ENCODE measurements at regions not wholly inside any gene's neighbourhood (a gene's known extent, or its start where the extent isn't known, plus 50 kb on each side); places are given as distances from the start of the nearest gene placed in this dataset.

- H3K9me3 ChIP-seq = no peaks in the 10 kb centered on the region
- TF ChIP-seq CTCF (IDR thresholded peaks at IDR 0.05) = no peak
- no peaks in the 10 kb centered on the region for H3K36me3 ChIP-seq
- no peak overlapping the region for H3K27ac ChIP-seq
- intact Hi-C loops (cut with DNase I) = no loop called here
- peaks cover 16% of the 10 kb centered on the region for H3K27me3 ChIP-seq
- no peak overlapping the region for H3K4me3 ChIP-seq
- DNase-seq (ENCODE audit: low spot score in 2 of 2) = no peak
- H3K4me1 ChIP-seq = no peaks in the 10 kb centered on the region
These were observed 108.9 kb upstream of the NKX1-1 start for GRCh38 chr4:1515156-1515555.

- Histone ChIP-seq H3K4me1 (no peaks in the 10 kb centered on the region), H3K4me3 (no peak overlapping the region), H3K27ac (no peak overlapping the region), H3K27me3 (peaks cover 13% of the 10 kb centered on the region), H3K9me3 (no peaks in the 10 kb centered on the region), H3K36me3 (no peaks in the 10 kb centered on the region)
- no peak for TF ChIP-seq CTCF (IDR thresholded peaks at IDR 0.05)
- DNase-seq (ENCODE audit: low spot score in 2 of 2) = no peak
- intact Hi-C loops (cut with DNase I) = no loop called here
These were observed 108.4 kb upstream of the NKX1-1 start for GRCh38 chr4:1514612-1515011.

GRCh38 chr4:1513936-1514483 lies 107.8 kb upstream of the NKX1-1 start:
- no peak for TF ChIP-seq CTCF (IDR thresholded peaks at IDR 0.05)
- Histone ChIP-seq H3K4me1 (no peaks in the 10 kb centered on the region), H3K27me3 (peaks cover 13% of the 10 kb centered on the region), H3K36me3 (no peaks in the 10 kb centered on the region), H3K9me3 (no peaks in the 10 kb centered on the region), H3K27ac (no peak overlapping the region), H3K4me3 (no peak overlapping the region)
- intact Hi-C loops (cut with DNase I) = no loop called here
- no peak for DNase-seq (ENCODE audit: low spot score in 2 of 2)

- no peaks in the 10 kb centered on the region for H3K4me1 ChIP-seq
- no peaks in the 10 kb centered on the region for H3K36me3 ChIP-seq
- DNase-seq (ENCODE audit: low spot score in 2 of 2) = no peak
- H3K27ac ChIP-seq = no peak overlapping the region
- no peaks in the 10 kb centered on the region for H3K9me3 ChIP-seq
- peaks cover 13% of the 10 kb centered on the region for H3K27me3 ChIP-seq
- peak overlapping the region; percentile 39 to 52 for H3K4me3 ChIP-seq
- intact Hi-C loops (cut with DNase I) = no loop called here
- peak in 2 of 3 experiments; percentile 19 to 23 for TF ChIP-seq CTCF (IDR thresholded peaks at IDR 0.05)
These were observed 106.8 kb upstream of the NKX1-1 start for GRCh38 chr4:1512738-1513660.

GRCh38 chr4:1512051-1512737 lies 106.0 kb upstream of the NKX1-1 start:
- intact Hi-C loops (cut with DNase I) = no loop called here
- TF ChIP-seq CTCF (IDR thresholded peaks at IDR 0.05) = no peak
- H3K4me1 ChIP-seq = no peaks in the 10 kb centered on the region
- DNase-seq (ENCODE audit: low spot score in 2 of 2) = no peak
- H3K4me3 ChIP-seq = peak overlapping the region; percentile 39 to 52
- peaks cover 13% of the 10 kb centered on the region for H3K27me3 ChIP-seq
- no peaks in the 10 kb centered on the region for H3K9me3 ChIP-seq
- H3K27ac ChIP-seq = no peak overlapping the region
- no peaks in the 10 kb centered on the region for H3K36me3 ChIP-seq

All from ascending aorta (tissue), 2 donors.